GM12891 (cell line): ENCODE measurements at regions not wholly inside any gene's neighbourhood (a gene's known extent, or its start where the extent isn't known, plus 50 kb on each side); places are given as distances from the start of the nearest gene placed in this dataset.
A peak's percentile ranks its signal among the peaks of the same experiment; 100 is the strongest.
"Not testable (repeated sequence)": the region's sequence is repeated elsewhere in the genome, so short reads cannot be mapped to it uniquely, and the experiment has no call there.

Source experiments
- DNase-seq: peaks from one replicate; pipeline ENCODE4 v3.0.0; 2011; ENCODE audit warnings: low spot score; ENCODE audit not compliant: insufficient read length
- FAIRE-seq: peaks from 2 replicates; lab custom pipeline; 2011; peaks lifted over from hg19 to GRCh38; lab: Jason Lieb, UNC
- PAX5 ChIP-seq: IDR thresholded peaks from 2 replicates; pipeline ENCODE4 v1.6.1; 2011; ENCODE audit warnings: low read length, moderate library complexity, mild to moderate bottlenecking; ENCODE audit not compliant: insufficient read depth, severe bottlenecking
- POLR2A ChIP-seq: IDR thresholded peaks from 2 replicates; pipeline ENCODE4 v1.6.1; 2011; ENCODE audit warnings: low read depth, low read length, control low read depth
- POLR2AphosphoS5 ChIP-seq: IDR thresholded peaks from 2 replicates; pipeline ENCODE4 v1.6.1; 2011; ENCODE audit warnings: low read depth, low read length, control low read depth
- POU2F2 ChIP-seq: IDR thresholded peaks from 2 replicates; pipeline ENCODE4 v1.6.1; 2011; ENCODE audit warnings: low read depth, mild to moderate bottlenecking, control low read depth, low read length, moderate library complexity
- SPI1 ChIP-seq: IDR thresholded peaks from 2 replicates; pipeline ENCODE4 v1.6.1; 2011; ENCODE audit warnings: low read depth, low read length, control low read depth
- TAF1 ChIP-seq: IDR thresholded peaks from 2 replicates; pipeline ENCODE4 v1.6.1; 2011; ENCODE audit warnings: low read depth, low read length, control low read depth

- FAIRE-seq = no peak
- TF ChIP-seq POLR2AphosphoS5 (no peak), TAF1 (no peak), POLR2A (no peak), PAX5 (no peak), SPI1 (no peak), POU2F2 (no peak)
Observed at GRCh38 chr2:18057657-18058056, 179.2 kb downstream of the KCNS3 start.

DNA sequence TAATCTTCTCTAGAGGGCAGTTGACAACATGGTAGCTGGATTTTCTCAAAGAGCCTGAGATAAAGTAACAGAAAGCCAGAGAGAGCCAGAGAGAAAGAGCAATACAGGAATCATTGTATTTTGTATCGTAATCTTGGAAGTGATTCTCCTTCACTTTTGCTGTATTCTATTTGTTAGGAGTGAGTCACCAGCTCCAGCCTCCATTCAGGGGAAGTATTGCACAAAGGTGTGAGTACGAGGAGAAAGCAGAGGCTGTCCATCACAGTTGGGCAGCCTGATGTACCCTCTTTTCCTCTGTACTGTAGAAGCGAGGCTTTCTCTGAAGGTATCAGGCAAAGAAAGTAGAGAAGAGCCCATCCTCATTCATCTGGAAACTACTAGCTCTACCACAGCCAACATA, 176.8 kb downstream of the KCNS3 start:
- FAIRE-seq = no peak
- TF ChIP-seq SPI1 (no peak), POU2F2 (no peak), TAF1 (no peak), PAX5 (no peak), POLR2A (no peak), POLR2AphosphoS5 (no peak)
- no peak for DNase-seq

More at GRCh38 chr2:18057657-18058056, 179.2 kb downstream of the KCNS3 start:
- no peak for DNase-seq

DNA sequence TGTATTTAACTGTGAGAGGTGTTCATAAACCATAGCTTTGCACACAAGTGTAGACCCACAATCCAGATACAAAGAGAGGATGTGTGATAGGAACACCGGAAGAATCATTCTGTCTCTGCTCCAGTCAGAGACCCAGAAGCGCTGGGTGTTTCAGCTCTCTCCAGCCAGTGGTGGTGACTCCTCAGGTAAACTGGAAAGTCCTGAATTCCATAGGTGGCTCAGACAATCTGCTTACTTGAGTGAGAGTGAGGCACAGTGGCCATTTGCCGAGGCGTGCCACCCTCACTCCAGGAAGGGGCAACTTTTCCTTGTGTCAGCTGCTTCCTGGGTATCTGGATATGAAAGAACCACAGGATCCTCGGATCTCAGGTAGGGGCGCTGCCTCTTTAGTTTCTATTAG, 171.5 kb downstream of the KCNS3 start:
- DNase-seq = no peak
- FAIRE-seq = no peak
- TF ChIP-seq POLR2AphosphoS5 = no peak
- no peak for TF ChIP-seq POLR2A
- no peak for TF ChIP-seq POU2F2
- TF ChIP-seq PAX5 = no peak
- TF ChIP-seq TAF1 = no peak
- TF ChIP-seq SPI1 = no peak

DNA sequence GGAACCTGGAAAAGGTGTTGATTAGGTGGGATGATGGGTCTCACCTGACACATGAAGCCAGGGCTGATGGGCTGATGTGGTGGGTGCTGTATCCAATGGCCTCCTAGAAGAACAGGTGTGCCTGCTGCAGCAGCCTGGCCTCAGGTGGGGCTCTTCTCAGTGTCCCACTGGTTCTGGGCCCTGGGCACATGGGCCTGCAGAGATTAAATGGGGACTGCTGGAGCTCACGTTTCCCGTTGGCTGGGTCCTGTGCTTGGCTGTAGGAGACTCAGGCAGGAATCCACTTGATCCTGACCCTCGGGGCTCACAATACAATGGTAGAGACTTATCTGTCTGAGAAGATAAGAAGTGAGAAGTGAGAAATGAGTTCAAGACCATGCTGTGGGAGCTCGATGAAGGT, 170.9 kb downstream of the KCNS3 start:
- no peak for FAIRE-seq
- TF ChIP-seq TAF1 (no peak), PAX5 (no peak), POLR2A (no peak), SPI1 (no peak), POLR2AphosphoS5 (no peak), POU2F2 (no peak)

DNA sequence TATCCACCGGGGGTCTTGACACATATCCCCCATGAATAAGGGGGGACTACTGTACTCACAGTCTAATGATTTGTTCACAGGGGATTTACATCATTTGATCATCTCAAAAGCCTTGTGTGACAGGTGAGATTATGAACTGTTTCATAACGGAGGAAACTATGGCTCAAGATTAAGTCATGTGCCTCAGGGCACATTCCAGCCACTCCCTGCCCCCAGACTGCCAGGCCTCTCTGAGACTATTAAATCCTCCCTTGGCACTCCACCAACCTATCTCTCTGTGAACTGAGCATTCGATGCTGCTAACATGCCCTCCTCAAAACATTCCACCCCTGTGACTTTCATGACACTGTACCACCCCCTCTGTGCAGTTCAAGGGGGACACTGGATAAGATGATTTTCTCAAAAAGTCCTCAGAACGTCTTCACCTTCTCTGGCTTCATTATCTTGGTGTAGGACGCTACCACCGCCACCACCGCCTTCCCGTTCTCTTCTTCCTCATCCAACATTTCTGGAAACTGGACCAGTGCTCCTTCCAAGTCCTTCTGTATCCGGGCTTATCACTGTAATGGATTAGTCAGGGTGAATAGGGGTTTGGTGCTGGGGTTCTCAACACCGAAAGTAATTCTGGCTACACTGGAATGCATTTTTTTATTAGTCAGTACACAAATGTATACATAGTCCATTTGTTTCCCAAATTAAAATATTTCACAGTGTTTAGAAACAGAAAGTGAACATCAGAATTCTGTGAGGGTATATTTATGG, 169.6 kb downstream of the KCNS3 start:
- FAIRE-seq = no peak
- TF ChIP-seq POLR2AphosphoS5 = no peak
- no peak for TF ChIP-seq TAF1
- TF ChIP-seq PAX5 = no peak
- no peak for TF ChIP-seq SPI1
- no peak for TF ChIP-seq POLR2A
- no peak for TF ChIP-seq POU2F2
- DNase-seq = no peak

More for the DNA sequence above, 170.9 kb downstream of the KCNS3 start:
- no peak for DNase-seq

GRCh38 chr2:18047213-18047611, 168.7 kb downstream of the KCNS3 start:
- TF ChIP-seq POLR2A (no peak), POLR2AphosphoS5 (no peak), POU2F2 (no peak), PAX5 (no peak)
- FAIRE-seq = no peak
- no peak for DNase-seq

DNA sequence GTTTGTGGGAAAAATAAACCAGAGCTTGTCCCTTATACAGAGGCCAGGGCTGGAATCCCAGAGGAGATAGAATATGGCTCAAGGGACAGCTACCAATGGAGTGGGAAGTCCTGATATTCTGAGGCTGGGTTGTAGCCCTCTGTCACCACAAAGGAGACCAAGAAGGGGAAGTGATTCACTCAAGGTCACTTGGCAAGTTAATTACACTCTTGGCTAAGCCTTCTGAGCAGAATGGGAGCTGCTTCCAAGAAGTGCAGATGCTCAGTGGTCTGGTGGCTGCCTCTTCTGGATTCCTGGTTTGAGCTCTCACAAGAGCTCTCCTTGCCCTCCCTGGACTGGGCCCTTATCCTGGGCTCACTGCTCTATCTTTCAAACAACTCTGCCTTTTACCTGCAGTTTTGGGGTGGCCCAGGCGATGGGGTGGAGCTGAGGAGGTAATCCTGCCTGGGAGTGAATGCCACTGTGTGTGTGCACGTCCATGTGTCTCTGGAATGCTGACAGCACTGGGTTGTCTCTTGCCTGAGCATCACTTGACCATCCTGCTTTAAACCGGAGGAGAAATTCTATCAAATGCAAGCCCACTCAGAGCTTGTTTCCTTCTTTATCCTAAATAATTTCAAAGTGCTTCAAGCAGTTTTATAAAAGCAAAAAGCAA, 168.2 kb downstream of the KCNS3 start:
- no peak for FAIRE-seq
- DNase-seq = no peak
- TF ChIP-seq SPI1 = peak; percentile 18; the same call in 1 of the 2 replicates
- TF ChIP-seq PAX5 = no peak
- no peak for TF ChIP-seq TAF1

DNA sequence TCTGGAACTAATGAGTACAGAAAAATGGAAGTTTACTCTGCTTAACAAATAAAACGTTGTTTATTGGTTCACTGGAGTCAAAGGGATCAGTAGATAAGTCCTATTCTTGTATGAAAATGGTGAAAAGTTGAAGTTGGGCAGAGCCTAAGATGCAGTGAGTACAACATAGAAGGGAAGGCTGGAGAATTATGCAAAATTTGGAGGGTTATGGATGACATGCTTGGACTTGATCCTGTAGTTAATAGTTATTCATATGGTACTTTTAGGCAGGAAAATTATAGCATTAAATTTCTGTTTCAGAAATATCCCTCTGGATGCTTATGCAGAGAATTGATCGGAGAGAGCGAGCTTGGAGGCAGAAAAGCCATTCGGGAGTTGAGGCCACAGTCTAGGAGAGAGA, 167.6 kb downstream of the KCNS3 start:
- FAIRE-seq (no peak), DNase-seq (no peak)
- TF ChIP-seq PAX5 = no peak

DNA sequence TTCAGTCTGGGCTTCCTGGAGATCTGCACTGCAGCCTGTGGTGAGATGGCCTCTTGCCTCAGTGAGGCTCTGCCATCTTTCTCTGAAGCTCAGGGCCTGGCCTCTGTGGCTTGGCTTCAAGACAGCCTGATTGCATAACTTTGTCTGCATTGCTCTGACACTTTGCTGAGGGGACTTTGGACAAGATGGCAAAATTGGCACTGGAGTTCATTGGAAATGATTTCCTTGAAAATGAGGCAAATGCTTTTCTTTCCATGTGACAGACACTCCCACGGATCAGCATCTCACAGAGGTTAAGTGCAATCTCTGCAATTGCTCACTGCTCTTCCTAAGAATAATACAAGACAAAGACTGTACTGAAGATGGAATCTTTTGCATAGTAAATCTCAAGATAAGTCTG, 166.8 kb downstream of the KCNS3 start:
- FAIRE-seq = no peak
- TF ChIP-seq POU2F2 (no peak), SPI1 (no peak)
- DNase-seq = no peak

DNA sequence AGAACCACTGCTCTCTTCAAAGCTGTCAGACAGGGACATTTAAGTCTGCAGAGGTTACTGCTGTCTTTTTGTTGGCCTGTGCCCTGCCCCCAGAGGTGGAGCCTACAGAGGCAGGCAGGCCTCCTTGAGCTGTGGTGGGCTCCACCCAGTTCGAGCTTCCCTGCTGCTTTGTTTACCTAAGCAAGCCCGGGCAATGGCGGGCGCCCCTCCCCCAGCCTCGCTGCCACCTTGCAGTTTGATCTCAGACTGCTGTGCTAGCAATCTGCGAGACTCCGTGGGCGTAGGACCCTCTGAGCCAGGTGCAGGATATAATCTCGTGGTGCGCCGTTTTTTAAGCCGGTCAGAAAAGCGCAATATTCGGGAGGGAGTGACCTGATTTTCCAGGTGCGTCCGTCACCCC, 138.9 kb downstream of the KCNS3 start:
- DNase-seq, FAIRE-seq: not testable (repeated sequence)

DNA sequence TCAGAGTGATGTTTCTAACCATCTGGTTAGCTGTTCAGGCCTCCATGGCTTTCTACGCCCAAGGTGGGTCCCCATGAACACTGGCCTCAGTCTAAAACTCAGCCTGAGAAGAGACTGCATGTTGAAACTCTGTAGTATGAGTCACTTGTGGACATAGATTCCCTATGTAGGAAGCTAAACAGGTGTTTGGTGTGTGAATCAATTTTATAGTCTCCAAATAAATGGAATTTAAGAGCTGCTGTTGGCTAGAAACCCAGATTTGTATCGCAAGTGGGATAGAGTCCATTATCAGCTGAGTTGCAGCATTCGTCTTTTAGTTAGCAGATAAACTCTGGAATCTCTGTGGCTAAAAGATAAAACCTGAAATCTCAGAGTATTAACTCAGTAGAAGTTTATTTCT, 131.4 kb downstream of the KCNS3 start:
- TF ChIP-seq SPI1 = no peak
- TF ChIP-seq POLR2A = no peak
- no peak for TF ChIP-seq TAF1
- FAIRE-seq = no peak
- no peak for DNase-seq
